ENCODE measurements at regions not wholly inside any gene's neighbourhood (a gene's known extent, or its start where the extent isn't known, plus 50 kb on each side); places are given as distances from the start of the nearest gene placed in this dataset.
"Not testable (repeated sequence)": the region's sequence is repeated elsewhere in the genome, so short reads cannot be mapped to it uniquely, and the experiment has no call there.

GRCh38 chr6:61538801-61539200 lies 747.2 kb downstream of the KHDRBS2 start:
- H3K4me1 ChIP-seq (ENCODE audit: insufficient read depth, low read length): no peaks in the 10 kb centered on the region
- H3K27ac ChIP-seq (ENCODE audit: insufficient read length, low read depth, low read length): no peak overlapping the region
- no peaks in the 10 kb centered on the region for H3K79me2 ChIP-seq (ENCODE audit: insufficient read depth, low read length)
- H2BK15ac ChIP-seq (ENCODE audit: low read depth, low read length): no peak overlapping the region
- no peak overlapping the region for H3K56ac ChIP-seq (ENCODE audit: insufficient read length, low read depth, low read length)
- peaks cover 2 to 17% (median 13%) of the 10 kb centered on the region in 3 experiments; a peak in 5 of 7 replicates for H3K36me3 Mint-ChIP-seq (ENCODE audit: insufficient read depth in 1 of 3, low read depth in 3 of 3)
- H4K5ac ChIP-seq (ENCODE audit: insufficient read length, low read depth, low read length): no peak overlapping the region
- no peak overlapping the region for H3K27ac Mint-ChIP-seq
- H3K4me3 Mint-ChIP-seq: no peak overlapping the region
- H3K4me2 ChIP-seq (ENCODE audit: insufficient read depth, insufficient read length, low read length): no peak overlapping the region
- H3K79me1 ChIP-seq (ENCODE audit: insufficient read depth, low read depth, low read length, poor library complexity, severe bottlenecking): no peaks in the 10 kb centered on the region
- no peaks in the 10 kb centered on the region for H3K23me2 ChIP-seq (ENCODE audit: insufficient read length, low read depth, low read length, poor library complexity, severe bottlenecking)
- no CpG with 5 or more reads among the region's 3 CpGs for WGBS (ENCODE audit: extremely low coverage, insufficient read length, low lambda C conversion rate)
- no peaks in the 10 kb centered on the region for H3K27me3 Mint-ChIP-seq (ENCODE audit: low read depth)
- no peak overlapping the region for H2BK12ac ChIP-seq (ENCODE audit: insufficient read length, low read depth, low read length)
- no peak for DNase-seq
- no peak overlapping the region for H2AK5ac ChIP-seq (ENCODE audit: insufficient read length, low read length)
- H3K27me3 ChIP-seq (ENCODE audit: insufficient read depth, low read length): no peaks in the 10 kb centered on the region
- no peak overlapping the region for H2AFZ ChIP-seq (ENCODE audit: low read length)
- TF ChIP-seq CTCF (conservative IDR thresholded peaks at IDR 0.05): no peak
- no peak overlapping the region for H4K91ac ChIP-seq (ENCODE audit: insufficient read length, low read depth, low read length)
- no peak overlapping the region for H3K18ac ChIP-seq (ENCODE audit: insufficient read length, low read depth, low read length)
- peaks cover 35 to 36% of the 10 kb centered on the region in 2 experiments for H3K9me3 Mint-ChIP-seq
- H3K23ac ChIP-seq (ENCODE audit: insufficient read length, low read depth, low read length): no peak overlapping the region
- no peak overlapping the region for H2BK20ac ChIP-seq (ENCODE audit: low read depth, low read length, poor library complexity, severe bottlenecking)
- no peak overlapping the region for H2BK120ac ChIP-seq (ENCODE audit: low read depth, low read length, poor library complexity, severe bottlenecking)
- no peak overlapping the region for H4K8ac ChIP-seq (replicated peaks; ENCODE audit: insufficient read length, low read depth, low read length)
- no peaks in the 10 kb centered on the region for H4K20me1 ChIP-seq (ENCODE audit: control insufficient read depth, insufficient read depth, insufficient read length)
- H3K9ac ChIP-seq (ENCODE audit: extremely low read depth, insufficient read length, low read length): no peak overlapping the region
- H3K9me3 ChIP-seq (ENCODE audit: control insufficient read depth, low read depth, low read length): no peaks in the 10 kb centered on the region
- H3T11ph ChIP-seq (ENCODE audit: low read length): no peak overlapping the region
- no peak overlapping the region for H3K14ac ChIP-seq (ENCODE audit: insufficient read depth, low read length)
- H2BK5ac ChIP-seq (ENCODE audit: insufficient read length, low read length): no peak overlapping the region
- H3K4me1 Mint-ChIP-seq: 0 out of 4 replicates have a peak, but pooled peaks cover 0 to 3% of the 10 kb centered on the region in 2 experiments
- no peak overlapping the region for H3K4ac ChIP-seq (ENCODE audit: low read depth, low read length)

GRCh38 chr6:61532749-61533148 lies 753.3 kb downstream of the KHDRBS2 start:
- not testable (repeated sequence) for H4K8ac ChIP-seq (replicated peaks; ENCODE audit: insufficient read length, low read depth, low read length)

More at GRCh38 chr6:61532749-61533148, 753.3 kb downstream of the KHDRBS2 start:
- H2AFZ ChIP-seq (ENCODE audit: low read length); H2BK20ac ChIP-seq (ENCODE audit: low read depth, low read length, poor library complexity, severe bottlenecking); DNase-seq; H3K23me2 ChIP-seq (ENCODE audit: insufficient read length, low read depth, low read length, poor library complexity, severe bottlenecking); H2BK12ac ChIP-seq (ENCODE audit: insufficient read length, low read depth, low read length); H3K23ac ChIP-seq (ENCODE audit: insufficient read length, low read depth, low read length); H4K91ac ChIP-seq (ENCODE audit: insufficient read length, low read depth, low read length); H3K4me3 Mint-ChIP-seq; H2BK5ac ChIP-seq (ENCODE audit: insufficient read length, low read length); H3K27me3 ChIP-seq (ENCODE audit: insufficient read depth, low read length); H3K18ac ChIP-seq (ENCODE audit: insufficient read length, low read depth, low read length); H3K27ac ChIP-seq (ENCODE audit: insufficient read length, low read depth, low read length); H3T11ph ChIP-seq (ENCODE audit: low read length); H3K9me3 ChIP-seq (ENCODE audit: control insufficient read depth, low read depth, low read length); H4K20me1 ChIP-seq (ENCODE audit: control insufficient read depth, insufficient read depth, insufficient read length); H3K79me1 ChIP-seq (ENCODE audit: insufficient read depth, low read depth, low read length, poor library complexity, severe bottlenecking); H4K5ac ChIP-seq (ENCODE audit: insufficient read length, low read depth, low read length); H3K4me1 ChIP-seq (ENCODE audit: insufficient read depth, low read length); H2BK120ac ChIP-seq (ENCODE audit: low read depth, low read length, poor library complexity, severe bottlenecking); H3K27me3 Mint-ChIP-seq (ENCODE audit: low read depth); H2BK15ac ChIP-seq (ENCODE audit: low read depth, low read length); H2AK5ac ChIP-seq (ENCODE audit: insufficient read length, low read length); H3K4me2 ChIP-seq (ENCODE audit: insufficient read depth, insufficient read length, low read length); H3K14ac ChIP-seq (ENCODE audit: insufficient read depth, low read length); H3K4me1 Mint-ChIP-seq; H3K56ac ChIP-seq (ENCODE audit: insufficient read length, low read depth, low read length); H3K79me2 ChIP-seq (ENCODE audit: insufficient read depth, low read length); H3K4ac ChIP-seq (ENCODE audit: low read depth, low read length); H3K9ac ChIP-seq (ENCODE audit: extremely low read depth, insufficient read length, low read length); H3K27ac Mint-ChIP-seq: not testable (repeated sequence)
- peaks cover 6 to 21% (median 10%) of the 10 kb centered on the region in 3 experiments; a peak in 6 of 7 replicates for H3K36me3 Mint-ChIP-seq (ENCODE audit: insufficient read depth in 1 of 3, low read depth in 3 of 3)
- WGBS (ENCODE audit: extremely low coverage, insufficient read length, low lambda C conversion rate): no CpG with 5 or more reads among the region's 2 CpGs
- peaks cover 51 to 52% of the 10 kb centered on the region in 2 experiments for H3K9me3 Mint-ChIP-seq
